H1 (cell line): ENCODE measurements at regions not wholly inside any gene's neighbourhood (a gene's known extent, or its start where the extent isn't known, plus 50 kb on each side); places are given as distances from the start of the nearest gene placed in this dataset.

ENCODE experiments used
- CTCF ChIA-PET: fragments of 300-600 bp; sonication (Branson Sonifier 250); formaldehyde crosslinking; loops from one replicate; lab custom pipeline; 2021; ENCODE audit not compliant: partially characterized antibody; lab: Charles Lee
- POLR2A ChIA-PET: fragments of 300-600 bp; sonication (Branson Sonifier 250); formaldehyde crosslinking; loops from one replicate; lab custom pipeline; 2021; ENCODE audit warnings: inconsistent platforms; ENCODE audit not compliant: partially characterized antibody; lab: Charles Lee
- DNase-seq, 2 experiments: peaks; one replicate each; pipeline versions ENCODE4 v3.0.0 to v3.0.0-alpha.2; 2010 to 2022; ENCODE audit warnings: low spot score in 2 of 2, low read depth in 1 of 2, mixed read lengths in 1 of 2
- FAIRE-seq: peaks from 2 replicates; lab custom pipeline; 2011; peaks lifted over from hg19 to GRCh38; lab: Jason Lieb, UNC
- H2AFZ ChIP-seq: 2 replicates; pipeline ENCODE4 v1.8.1; 2012; ENCODE audit warnings: low read length, inconsistent platforms
- H2AK5ac ChIP-seq: 2 replicates; pipeline ENCODE4 v1.6.1; 2013; ENCODE audit warnings: low read depth, low read length
- H2BK120ac ChIP-seq: replicated peaks from 2 replicates; pipeline ENCODE3; 2013; ENCODE audit warnings: low read depth, low read length, inconsistent platforms
- H2BK12ac ChIP-seq: 2 replicates; pipeline ENCODE4 v1.6.1; 2013; ENCODE audit warnings: low read depth, low read length
- H2BK15ac ChIP-seq: 2 replicates; pipeline ENCODE4 v1.6.1; 2013; ENCODE audit warnings: low read length
- H2BK20ac ChIP-seq: 2 replicates; pipeline ENCODE4 v1.6.1; 2013; ENCODE audit warnings: low read length
- H2BK5ac ChIP-seq: 2 replicates; pipeline ENCODE4 v1.6.1; 2013; ENCODE audit warnings: low read depth, low read length
- H3K14ac ChIP-seq: 2 replicates; pipeline ENCODE4 v1.6.1; 2013; ENCODE audit warnings: inconsistent platforms; ENCODE audit not compliant: insufficient read length
- H3K18ac ChIP-seq: 2 replicates; pipeline ENCODE4 v1.6.1; 2013; ENCODE audit warnings: low read length; ENCODE audit errors: extremely low read depth
- H3K23ac ChIP-seq: 2 replicates; pipeline ENCODE4 v1.6.1; 2013; ENCODE audit warnings: inconsistent platforms; ENCODE audit not compliant: insufficient read length
- H3K23me2 ChIP-seq: 2 replicates; pipeline ENCODE4 v1.6.1; 2013; ENCODE audit warnings: low read depth, low read length
- H3K27ac ChIP-seq: 2 replicates; pipeline ENCODE4 v1.6.1; 2011; ENCODE audit warnings: low read depth, low read length, inconsistent platforms
- H3K27me3 ChIP-seq, 4 experiments: replicated peaks in 1 of 4; 1 replicate in 1 of 4; 2 replicates in 3 of 4; pipeline versions ENCODE4 v1.6.1 to v1.8.1; 2011 to 2013; ENCODE audit warnings: low read length in 3 of 4, mild to moderate bottlenecking in 3 of 4, inconsistent platforms in 2 of 4, mixed read lengths in 2 of 4, moderate library complexity in 1 of 4; ENCODE audit not compliant: control insufficient read depth in 3 of 4, insufficient read depth in 3 of 4; ENCODE audit errors: extremely low read depth in 1 of 4
- H3K36me3 ChIP-seq, 4 experiments: 2 replicates each; pipeline versions ENCODE4 v1.6.1 to v1.8.1; 2011 to 2013; ENCODE audit warnings: mild to moderate bottlenecking in 4 of 4, low read length in 3 of 4, moderate library complexity in 2 of 4, control low read depth in 1 of 4, inconsistent platforms in 1 of 4; ENCODE audit not compliant: insufficient read depth in 4 of 4, control insufficient read depth in 2 of 4
- H3K4ac ChIP-seq: replicated peaks from 2 replicates; pipeline ENCODE3; 2013; ENCODE audit warnings: low read length, low read depth, mixed read lengths, inconsistent platforms; ENCODE audit not compliant: insufficient read length
- H3K4me1 ChIP-seq, 4 experiments: replicated peaks in 1 of 4; 1 replicate in 1 of 4; 2 replicates in 3 of 4; pipeline versions ENCODE4 v1.6.1 to v1.8.1; 2011 to 2013; ENCODE audit warnings: low read length in 3 of 4, inconsistent platforms in 2 of 4, mixed read lengths in 1 of 4; ENCODE audit not compliant: insufficient read depth in 4 of 4, control insufficient read depth in 3 of 4
- H3K4me2 ChIP-seq, 2 experiments: 2 replicates each; pipeline versions ENCODE4 v1.6.1 to v1.8.1; 2011 to 2013; ENCODE audit warnings: low read depth in 2 of 2, low read length in 2 of 2, control low read depth in 1 of 2, inconsistent platforms in 1 of 2, mild to moderate bottlenecking in 1 of 2; ENCODE audit not compliant: insufficient read depth in 1 of 2
- H3K4me3 ChIP-seq, 4 experiments: fragments of 200-600, 300-600 bp in 1 of 4; sonication (generic), shearing (Covaris generic), sonication (Bioruptor Twin) in 1 of 4; 2 replicates each; pipeline versions ENCODE4 v1.5.1 to v1.8.1; 2011 to 2016; ENCODE audit warnings: low read length in 4 of 4, low read depth in 3 of 4, control low read depth in 2 of 4, inconsistent platforms in 2 of 4, mild to moderate bottlenecking in 2 of 4, mixed read lengths in 1 of 4, moderate library complexity in 1 of 4; ENCODE audit not compliant: insufficient read depth in 2 of 4; ENCODE audit errors: extremely low read depth in 1 of 4
- H3K56ac ChIP-seq: replicated peaks from 2 replicates; pipeline ENCODE3; 2013; ENCODE audit warnings: low read depth, mild to moderate bottlenecking, mixed read lengths, low read length, inconsistent platforms; ENCODE audit not compliant: insufficient read length
- H3K79me1 ChIP-seq: 2 replicates; pipeline ENCODE4 v1.6.1; 2013; ENCODE audit warnings: low read depth, low read length, control low read depth
- H3K79me2 ChIP-seq, 2 experiments: 2 replicates each; pipeline versions ENCODE4 v1.6.1 to v1.8.1; 2012 to 2013; ENCODE audit warnings: low read length in 2 of 2, mild to moderate bottlenecking in 2 of 2, inconsistent platforms in 1 of 2; ENCODE audit not compliant: insufficient read depth in 2 of 2, control insufficient read depth in 1 of 2
- H3K9ac ChIP-seq, 4 experiments: replicated peaks in 1 of 4; 1 replicate in 1 of 4; 2 replicates in 3 of 4; pipeline versions ENCODE4 v1.6.1 to v1.8.1; 2011 to 2013; ENCODE audit warnings: low read depth in 3 of 4, low read length in 3 of 4, control low read depth in 2 of 4, mild to moderate bottlenecking in 2 of 4, moderate library complexity in 2 of 4, inconsistent platforms in 1 of 4; ENCODE audit errors: extremely low read depth in 1 of 4
- H3K9me3 ChIP-seq, 2 experiments: 2 replicates each; pipeline versions ENCODE4 v1.6.1 to v1.8.1; 2012 to 2013; ENCODE audit warnings: mild to moderate bottlenecking in 2 of 2, moderate library complexity in 2 of 2, control low read depth in 1 of 2, inconsistent platforms in 1 of 2, low read depth in 1 of 2, low read length in 1 of 2, mixed read lengths in 1 of 2; ENCODE audit not compliant: insufficient read depth in 2 of 2
- H4K20me1 ChIP-seq, 2 experiments: replicated peaks in 1 of 2; 2 replicates each; pipeline versions ENCODE3 to v1.8.1; 2011 to 2013; ENCODE audit warnings: inconsistent platforms in 2 of 2, low read length in 2 of 2, mild to moderate bottlenecking in 1 of 2; ENCODE audit not compliant: insufficient read depth in 2 of 2, control insufficient read depth in 1 of 2
- H4K5ac ChIP-seq: 2 replicates; pipeline ENCODE4 v1.6.1; 2013; ENCODE audit warnings: low read length, low read depth, mixed read lengths, inconsistent platforms; ENCODE audit not compliant: insufficient read length
- H4K8ac ChIP-seq: 2 replicates; pipeline ENCODE4 v1.8.0; 2013; ENCODE audit warnings: mild to moderate bottlenecking, moderate library complexity, low read length, inconsistent platforms; ENCODE audit not compliant: insufficient read depth; ENCODE audit errors: extremely low read depth
- H4K91ac ChIP-seq: replicated peaks from 2 replicates; pipeline ENCODE3; 2013; ENCODE audit warnings: low read length, mixed read lengths, inconsistent platforms; ENCODE audit not compliant: insufficient read length
- CEBPB ChIP-seq: IDR thresholded peaks from 2 replicates; pipeline ENCODE4 v1.6.1; 2012; ENCODE audit warnings: low read depth, low read length
- WGBS, 2 experiments: shearing (Covaris generic) in 1 of 2; methylation state at CpG; one replicate each; pipeline versions ENCODE4 v1.1.6 to v1.1.7; 2013 to 2015; ENCODE audit warnings: low lambda C conversion rate in 2 of 2, mixed read lengths in 2 of 2, inconsistent platforms in 1 of 2, low coverage in 1 of 2, missing lambda C conversion rate in 1 of 2; ENCODE audit not compliant: insufficient replicate concordance in 2 of 2, insufficient coverage in 1 of 2, insufficient read length in 1 of 2; ENCODE audit errors: extremely low coverage in 1 of 2, missing lambda C conversion rate in 1 of 2; 5-methylcytosine and 5-hydroxymethylcytosine counted together

GRCh38 chr16:11494029-11494428, 92.7 kb downstream of the LITAF start:
- Histone ChIP-seq H4K20me1 (no peaks in the 10 kb centered on the region), H2BK120ac (no peak overlapping the region), H2BK20ac (0 out of 2 replicates have a peak overlapping the region, but pooled peaks have one; percentile 77), H3K27ac (no peak overlapping the region), H3K36me3 (peaks cover 0 to 7% (median 0%) of the 10 kb centered on the region in 4 experiments; a peak in 1 of 8 replicates), H2BK12ac (no peak overlapping the region), H3K4me2 (peak overlapping the region in 1 of 2 experiments; percentile 82; a peak in 1 of 4 replicates), H3K14ac (no peak overlapping the region), H3K9me3 (0 out of 4 replicates have a peak, but pooled peaks cover 0 to 3% of the 10 kb centered on the region in 2 experiments), H3K56ac (no peak overlapping the region), H2AFZ (no peak overlapping the region), H3K27me3 (no peaks in the 10 kb centered on the region), H3K4ac (no peak overlapping the region), H3K79me1 (no peaks in the 10 kb centered on the region; the same call in none of the 2 replicates), H4K5ac (no peak overlapping the region), H4K91ac (no peak overlapping the region), H3K23me2 (peaks cover 7% of the 10 kb centered on the region), H3K23ac (no peak overlapping the region), H4K8ac (no peak overlapping the region), H2BK15ac (no peak overlapping the region), H3K9ac (no peak overlapping the region), H3K4me3 (no peak overlapping the region), H2AK5ac (no peak overlapping the region), H2BK5ac (peak overlapping the region; percentile 80; the same call in 1 of the 2 replicates)
- ChIA-PET CTCF (interaction anchor here (0.6 to 1.5 kb wide), 5 partner anchors 40 to 147 kb away, joined by 3 to 5 read pairs (median 3); no protein-coding TSS in a partner anchor), POLR2A (interaction anchor here (0.6 kb wide), 1 partner anchor 29 kb away, joined by 3 read pairs; no protein-coding TSS in a partner anchor)
- FAIRE-seq: no peak
- DNase-seq: peak in 1 of 2 experiments; percentile 60
- WGBS, 2 experiments: no CpG with 5 or more reads among the region's 17 CpGs
- no peak for TF ChIP-seq CEBPB
- TF ChIP-seq, all 59 proteins: peak for 0
- no peak overlapping the region for H3K18ac ChIP-seq
- H3K4me1 ChIP-seq: peaks cover 8 to 30% (median 15%) of the 10 kb centered on the region in 4 experiments
- H3K79me2 ChIP-seq: peaks cover 0 to 3% of the 10 kb centered on the region in 2 experiments; a peak in 1 of 4 replicates
